K562 (cell line): ENCODE measurements at regions not wholly inside any gene's neighbourhood (a gene's known extent, or its start where the extent isn't known, plus 50 kb on each side); places are given as distances from the start of the nearest gene placed in this dataset.

Experiments used
- ATAC-seq: fragments of 200-7000 bp; cut with Tn5 transposase; 3 replicates; pipeline ENCODE4 v1.9.1; 2020; ENCODE audit warnings: moderate library complexity
- BruUV-seq: library from RNA; stranded (reverse); fragments of 400-500 nt; replicated peaks from 2 replicates; lab custom pipeline; 2021; lab: Mats Ljungman, UMichigan
- CTCF ChIA-PET: fragments of 300-600 bp; formaldehyde crosslinking; extraction: SDS; loops from one replicate; lab custom pipeline; 2021; ENCODE audit warnings: low intra/inter-chr PET ratio; lab: Yijun Ruan, JAX
- POLR2A ChIA-PET: fragments of 300-600, 350-650 bp; sonication (Branson Sonifier 250); formaldehyde crosslinking; extraction: SDS; loops from one replicate; lab custom pipeline; 2021; ENCODE audit warnings: antibody characterized with exemption, inconsistent platforms; lab: Yijun Ruan, JAX
- DNase-seq, 4 experiments: peaks; one replicate each; pipeline versions ENCODE4 v3.0.0 to v3.0.0-alpha.2; 2011 to 2018; ENCODE audit warnings: low spot score in 3 of 4, mixed read lengths in 3 of 4; ENCODE audit errors: extremely low read depth in 1 of 4
- FAIRE-seq: peaks from 2 replicates; lab custom pipeline; 2011; peaks lifted over from hg19 to GRCh38; lab: Jason Lieb, UNC
- H2AFZ ChIP-seq: 2 replicates; pipeline ENCODE4 v1.6.0; 2011; ENCODE audit warnings: low read depth, low read length, control low read depth, inconsistent platforms
- H3K27ac ChIP-seq: fragments of 200-600 bp; 3 replicates; pipeline ENCODE4 v1.8.0; 2011; ENCODE audit warnings: low read depth, mild to moderate bottlenecking, control low read depth, inconsistent platforms, low read length, moderate library complexity, mixed read lengths; ENCODE audit errors: extremely low read depth
- H3K27me3 ChIP-seq, 2 experiments: fragments of 300-600 bp in 1 of 2; 2 replicates in 1 of 2; 3 replicates in 1 of 2; pipeline versions ENCODE4 v1.6.0 to v1.8.0; 2011; ENCODE audit warnings: inconsistent platforms in 2 of 2, low read length in 2 of 2, mild to moderate bottlenecking in 1 of 2, mixed read lengths in 1 of 2, moderate library complexity in 1 of 2; ENCODE audit not compliant: control insufficient read depth in 2 of 2, insufficient read depth in 2 of 2
- H3K36me3 ChIP-seq: fragments of 300-600 bp; 3 replicates; pipeline ENCODE4 v1.8.0; 2011; ENCODE audit warnings: mild to moderate bottlenecking, low read length, inconsistent platforms; ENCODE audit not compliant: control insufficient read depth, insufficient read depth
- H3K4me1 ChIP-seq, 2 experiments: fragments of 200-600 bp in 1 of 2; replicated peaks in 1 of 2; 2 replicates in 1 of 2; 3 replicates in 1 of 2; pipeline versions ENCODE4 v1.5.1 to v1.8.0; 2011; ENCODE audit warnings: inconsistent platforms in 2 of 2, low read length in 2 of 2, mild to moderate bottlenecking in 1 of 2, mixed read lengths in 1 of 2, moderate library complexity in 1 of 2; ENCODE audit not compliant: control insufficient read depth in 2 of 2, insufficient read depth in 2 of 2
- H3K4me2 ChIP-seq: 2 replicates; pipeline ENCODE4 v1.6.1; 2011; ENCODE audit warnings: low read length, control low read depth, inconsistent platforms, mixed read lengths; ENCODE audit not compliant: insufficient read depth
- H3K4me3 ChIP-seq: fragments of 200-600 bp; sonication (generic), shearing (Covaris generic); 2 replicates; pipeline ENCODE4 v1.5.1; 2016; ENCODE audit warnings: control low read depth, inconsistent platforms
- H3K79me2 ChIP-seq: fragments of 200-600 bp; 3 replicates; pipeline ENCODE4 v1.8.0; 2011; ENCODE audit warnings: low read length, inconsistent platforms; ENCODE audit not compliant: control insufficient read depth, insufficient read depth
- H3K9ac ChIP-seq, 2 experiments: 2 replicates each; pipeline versions ENCODE4 v1.6.0 to v1.6.1; 2011; ENCODE audit warnings: low read depth in 2 of 2, low read length in 2 of 2, control low read depth in 1 of 2, inconsistent platforms in 1 of 2, mild to moderate bottlenecking in 1 of 2, mixed read lengths in 1 of 2; ENCODE audit not compliant: insufficient read depth in 1 of 2
- H3K9me1 ChIP-seq: one replicate; pipeline ENCODE4 v1.6.0; 2011; ENCODE audit warnings: inconsistent platforms, mild to moderate bottlenecking, low read length, moderate library complexity; ENCODE audit not compliant: control insufficient read depth, insufficient read depth
- H3K9me3 ChIP-seq: replicated peaks from 2 replicates; pipeline ENCODE4 v1.5.1; 2011; ENCODE audit warnings: low read depth, low read length, inconsistent platforms; ENCODE audit not compliant: control insufficient read depth, insufficient read depth
- H4K20me1 ChIP-seq: replicated peaks from 2 replicates; pipeline ENCODE4 v1.6.1; 2011; ENCODE audit warnings: low read length, inconsistent platforms, mixed read lengths; ENCODE audit not compliant: control insufficient read depth, insufficient read depth
- MIER1 ChIP-seq: fragments of 450-650 bp; IDR thresholded peaks from 2 replicates; pipeline ENCODE4 v1.6.1; 2016; ENCODE audit warnings: antibody characterized with exemption, mild to moderate bottlenecking, low read depth
- NFIC ChIP-seq: fragments of 450-650 bp; IDR thresholded peaks from 2 replicates; pipeline ENCODE4 v1.6.1; 2017; ENCODE audit warnings: mild to moderate bottlenecking, inconsistent platforms
- NFIX ChIP-seq: fragments of 250-450 bp; sonication (Bioruptor Pico); IDR thresholded peaks from 2 replicates; pipeline ENCODE4 v1.4.0; 2020; ENCODE audit warnings: low read depth, mild to moderate bottlenecking, moderate library complexity
- NFXL1 ChIP-seq: fragments of 450-650 bp; formaldehyde crosslinking; IDR thresholded peaks from 2 replicates; pipeline ENCODE4 v1.4.0; 2021; ENCODE audit warnings: mild to moderate bottlenecking
- SMAD1 ChIP-seq: fragments of 150-350 bp; IDR thresholded peaks from 2 replicates; pipeline ENCODE4 v1.6.1; 2014; ENCODE audit warnings: low read length, low read depth; ENCODE audit not compliant: partially characterized antibody
- ZNF239 ChIP-seq: fragments of 250-450 bp; sonication (Bioruptor Pico); IDR thresholded peaks from 2 replicates; pipeline ENCODE4 v1.4.0; 2020; ENCODE audit warnings: mild to moderate bottlenecking
- WGBS: fragments of 100-300 bp; shearing (Covaris generic); methylation state at CpG from one replicate; pipeline ENCODE4 v1.1.6; 2016; ENCODE audit warnings: low coverage, mixed read lengths; ENCODE audit not compliant: insufficient coverage; ENCODE audit errors: missing lambda C conversion rate; 5-methylcytosine and 5-hydroxymethylcytosine counted together
- in situ Hi-C: fragments of 300-500 bp; cut with MboI; formaldehyde crosslinking; loops from 4 replicates; pipeline ENCODE4 v1.15.0; 2018; ENCODE audit warnings: inconsistent platforms, mixed read lengths
- intact Hi-C: fragments of 100-400 bp; cut with micrococcal nuclease; formaldehyde crosslinking; loops from 2 replicates; pipeline ENCODE4 v1.14.2; 2022
- TF ChIP-seq, protein P1 (sequence below): fragments of 250-450 bp; sonication (Bioruptor Pico); IDR thresholded peaks from 2 replicates; pipeline ENCODE4 v1.5.0; 2021; ENCODE audit warnings: mild to moderate bottlenecking, borderline replicate concordance

- DNase-seq (peak in 2 of 4 experiments; percentile 27 to 30), ATAC-seq (no peak), FAIRE-seq (no peak)
- Histone ChIP-seq H3K9me3 (no peaks in the 10 kb centered on the region), H3K79me2 (no peaks in the 10 kb centered on the region), H4K20me1 (peaks cover 3% of the 10 kb centered on the region; the same call in 1 of the 2 replicates), H3K4me2 (no peak overlapping the region), H3K9ac (no peak overlapping the region), H3K27ac (no peak overlapping the region), H2AFZ (no peak overlapping the region), H3K36me3 (no peaks in the 10 kb centered on the region), H3K9me1 (no peaks in the 10 kb centered on the region), H3K27me3 (peaks cover 14 to 24% of the 10 kb centered on the region in 2 experiments; a peak in 4 of 5 replicates), H3K4me3 (no peak overlapping the region), H3K4me1 (no peaks in the 10 kb centered on the region)
- intact Hi-C loops, result no loop called here
- ChIA-PET CTCF (no interaction called here), POLR2A (no interaction called here)
- BruUV-seq, result no TSS peak
- 0% methylated on average over 3 of the region's 3 CpGs for WGBS
- TF ChIP-seq NFXL1 (CRISPR knock-in tag) (no peak), ZNF239 (CRISPR knock-in tag) (no peak), NFIX (CRISPR knock-in tag) (peak; percentile 98), MIER1 (no peak), SMAD1 (peak; percentile 58), NFIC (peak; percentile 98)
- TF ChIP-seq, protein P1, sequence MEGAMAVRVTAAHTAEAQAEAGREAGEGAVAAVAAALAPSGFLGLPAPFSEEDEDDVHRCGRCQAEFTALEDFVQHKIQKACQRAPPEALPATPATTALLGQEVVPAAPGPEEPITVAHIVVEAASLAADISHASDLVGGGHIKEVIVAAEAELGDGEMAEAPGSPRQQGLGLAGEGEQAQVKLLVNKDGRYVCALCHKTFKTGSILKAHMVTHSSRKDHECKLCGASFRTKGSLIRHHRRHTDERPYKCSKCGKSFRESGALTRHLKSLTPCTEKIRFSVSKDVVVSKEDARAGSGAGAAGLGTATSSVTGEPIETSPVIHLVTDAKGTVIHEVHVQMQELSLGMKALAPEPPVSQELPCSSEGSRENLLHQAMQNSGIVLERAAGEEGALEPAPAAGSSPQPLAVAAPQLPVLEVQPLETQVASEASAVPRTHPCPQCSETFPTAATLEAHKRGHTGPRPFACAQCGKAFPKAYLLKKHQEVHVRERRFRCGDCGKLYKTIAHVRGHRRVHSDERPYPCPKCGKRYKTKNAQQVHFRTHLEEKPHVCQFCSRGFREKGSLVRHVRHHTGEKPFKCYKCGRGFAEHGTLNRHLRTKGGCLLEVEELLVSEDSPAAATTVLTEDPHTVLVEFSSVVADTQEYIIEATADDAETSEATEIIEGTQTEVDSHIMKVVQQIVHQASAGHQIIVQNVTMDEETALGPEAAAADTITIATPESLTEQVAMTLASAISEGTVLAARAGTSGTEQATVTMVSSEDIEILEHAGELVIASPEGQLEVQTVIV, result no peak
- in situ Hi-C loops, result no loop called here
These were observed 157.6 kb downstream of the AACS start for GRCh38 chr12:125222876-125223275.
